NCI-H69 (cell line): ENCODE measurements at regions not wholly inside any gene's neighbourhood (a gene's known extent, or its start where the extent isn't known, plus 50 kb on each side); places are given as distances from the start of the nearest gene placed in this dataset.
A peak's percentile ranks its signal among the peaks of the same experiment; 100 is the strongest.
"Not testable (repeated sequence)": the region's sequence is repeated elsewhere in the genome, so short reads cannot be mapped to it uniquely, and the experiment has no call there.

Source experiments
- DNase-seq: peaks from one replicate; lab custom pipeline; 2025; lab: John Stamatoyannopoulos, UW

- no peak for DNase-seq
These were observed 177.9 kb downstream of the GALC start for GRCh38 chr14:87815121-87815520.

DNA sequence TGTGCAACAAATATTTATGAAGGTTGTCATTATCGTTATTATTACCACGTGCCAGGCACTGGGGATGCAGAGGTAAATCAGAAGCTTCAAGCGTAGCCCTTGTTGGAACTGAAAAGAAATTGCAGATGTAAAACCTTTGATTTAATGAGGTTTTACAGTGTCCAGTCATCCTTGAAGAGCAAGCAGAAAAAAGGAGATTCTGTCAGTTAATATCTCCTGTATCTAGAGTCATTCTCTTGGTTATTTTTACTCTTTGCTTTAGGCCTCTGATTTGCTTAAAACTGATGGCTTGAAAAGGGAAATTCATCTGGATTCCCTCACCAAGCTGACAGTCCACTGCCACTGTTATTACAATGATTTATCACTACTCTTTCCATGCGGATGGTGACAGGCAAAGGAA is 179.3 kb downstream of the GALC start:
- DNase-seq: no peak

GRCh38 chr14:87813211-87813610 is 179.8 kb downstream of the GALC start:
- DNase-seq: no peak

DNA sequence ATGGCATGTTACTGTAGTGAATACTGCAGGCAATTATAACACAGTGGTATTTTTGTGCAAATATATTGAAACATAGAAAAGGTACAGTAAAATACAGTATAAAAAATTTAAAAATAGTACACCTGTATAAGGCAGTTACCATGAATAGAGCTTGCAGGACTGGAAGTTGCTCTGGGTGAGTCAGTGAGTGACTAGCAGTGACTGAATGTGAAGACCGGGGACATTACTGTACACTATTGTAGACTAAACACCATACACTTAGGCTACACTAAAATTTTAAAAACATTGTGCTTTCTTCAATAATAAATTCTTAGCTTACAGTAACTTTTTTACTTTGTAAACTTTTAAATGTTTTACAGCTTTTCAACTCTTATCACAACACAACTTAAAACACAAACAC is 181.7 kb downstream of the GALC start:
- DNase-seq: no peak

DNA sequence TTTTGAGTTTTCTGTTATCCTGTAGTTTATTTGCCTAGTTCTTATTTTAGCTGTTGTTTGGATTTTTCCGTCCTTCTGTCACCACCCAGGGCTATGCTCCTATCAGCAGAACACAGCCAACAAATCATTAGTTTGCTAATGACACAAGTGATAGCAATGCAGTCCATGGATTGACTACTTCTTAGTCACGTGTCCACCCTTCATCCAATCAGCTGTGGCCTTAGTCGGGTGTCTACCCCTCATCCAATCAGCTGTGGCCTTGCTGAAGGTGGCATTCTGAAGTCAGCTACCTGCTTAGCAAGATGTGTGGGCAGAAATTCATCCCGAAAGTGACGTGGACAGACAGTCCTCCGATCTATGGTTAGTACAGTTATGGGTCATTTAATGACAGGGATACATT is 182.3 kb downstream of the GALC start:
- no peak for DNase-seq

- no peak for DNase-seq
These were observed 183.7 kb downstream of the GALC start for GRCh38 chr14:87809261-87809660.

GRCh38 chr14:87805315-87805723 is 187.7 kb downstream of the GALC start:
- DNase-seq: peak; percentile 35

GRCh38 chr14:87800216-87800615 is 192.8 kb downstream of the GALC start:
- DNase-seq: no peak

DNA sequence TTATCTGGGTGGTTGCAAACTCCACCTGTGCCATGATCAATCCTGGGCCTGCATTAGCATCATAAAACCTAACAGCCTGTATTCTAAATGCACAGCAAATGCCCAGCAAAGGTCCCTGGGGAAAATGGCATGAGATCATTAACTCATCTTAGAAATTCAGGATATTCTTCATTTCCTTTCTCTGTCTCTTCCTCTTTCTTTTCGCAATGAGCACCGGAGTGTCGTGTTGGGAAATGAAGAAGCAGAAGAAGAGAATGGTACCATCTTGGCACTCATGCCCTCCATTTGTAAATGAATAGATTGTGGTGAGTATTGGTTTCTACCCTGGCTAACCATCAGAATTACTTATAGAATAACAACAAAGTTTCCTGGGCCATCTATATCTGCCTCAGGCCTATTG is 193.6 kb downstream of the GALC start:
- peak; percentile 23 for DNase-seq

- DNase-seq: no peak
These were observed 196.0 kb downstream of the GALC start for GRCh38 chr14:87797001-87797400.

DNA sequence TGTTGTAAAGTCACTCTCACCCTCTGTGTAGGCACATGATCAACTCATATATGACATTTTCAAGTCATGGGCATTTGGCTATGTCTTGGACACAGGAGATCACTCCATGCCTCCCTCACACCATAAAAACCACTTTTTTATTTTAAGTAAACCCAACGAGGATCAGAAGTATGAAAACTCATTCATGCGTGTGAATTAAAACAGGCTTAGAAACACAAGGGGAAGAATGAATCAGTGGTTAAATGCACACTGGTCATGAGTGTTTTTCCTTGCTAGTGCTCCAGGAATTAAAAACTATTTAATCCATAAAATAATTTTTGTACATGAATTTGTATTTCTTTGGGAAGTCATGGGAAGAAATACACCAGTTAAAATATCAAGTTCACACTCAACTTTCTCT is 198.4 kb downstream of the GALC start:
- DNase-seq: no peak

DNA sequence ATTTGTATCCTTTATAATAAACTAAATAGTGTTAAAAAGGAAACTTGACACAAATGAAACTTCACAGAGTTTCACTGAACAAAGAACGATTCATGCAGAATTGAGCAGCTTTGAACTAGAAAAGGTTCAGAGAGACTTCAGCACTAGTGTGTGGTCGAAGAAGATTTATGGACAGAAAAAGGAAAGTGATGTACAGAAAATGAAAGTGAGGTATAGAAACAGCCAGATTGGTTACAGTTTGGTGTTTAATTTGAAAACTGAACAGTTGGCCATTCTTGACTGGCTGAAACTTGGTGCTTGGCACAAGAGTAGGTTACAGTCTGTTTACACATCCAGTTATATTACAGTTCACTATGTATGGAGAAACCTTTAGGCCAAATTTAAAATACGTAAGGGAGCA is 207.1 kb downstream of the GALC start:
- no peak for DNase-seq

DNA sequence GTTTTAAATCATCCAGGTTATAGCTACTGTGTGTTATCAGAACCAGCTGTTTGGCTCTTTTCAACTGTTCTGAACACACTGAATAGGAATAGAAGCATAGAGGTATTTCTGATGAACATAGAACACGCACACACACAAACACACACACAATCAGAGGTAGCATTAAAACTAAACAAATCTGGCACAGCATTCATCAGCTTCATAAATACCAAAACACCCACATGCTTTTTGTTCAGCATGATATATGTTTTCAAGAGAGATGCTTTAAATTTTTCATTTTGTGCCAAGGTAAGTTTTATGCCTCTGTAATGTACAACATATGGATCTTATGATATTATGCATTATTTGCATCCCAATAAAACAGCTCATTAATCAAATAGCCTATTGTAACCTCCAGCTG is 208.6 kb downstream of the GALC start:
- no peak for DNase-seq

DNA sequence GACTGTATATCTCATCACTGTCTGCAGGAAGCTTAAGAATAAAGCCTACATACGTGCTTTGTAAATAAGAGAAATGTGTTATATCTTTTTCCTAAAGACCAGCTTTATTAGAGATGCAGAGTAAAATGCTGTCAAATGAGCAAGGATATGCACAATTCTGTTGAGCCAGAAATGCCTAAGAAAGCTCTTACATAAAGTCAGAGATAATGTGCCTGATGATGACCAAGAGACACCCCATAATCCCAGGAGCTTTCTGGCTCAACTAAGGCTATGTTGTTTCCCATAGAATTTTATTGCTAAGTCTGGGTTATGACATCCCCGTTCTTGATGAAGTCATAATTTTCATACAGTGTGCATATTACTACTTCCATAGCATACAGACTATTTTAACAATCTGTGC is 209.9 kb downstream of the GALC start:
- DNase-seq: no peak

DNA sequence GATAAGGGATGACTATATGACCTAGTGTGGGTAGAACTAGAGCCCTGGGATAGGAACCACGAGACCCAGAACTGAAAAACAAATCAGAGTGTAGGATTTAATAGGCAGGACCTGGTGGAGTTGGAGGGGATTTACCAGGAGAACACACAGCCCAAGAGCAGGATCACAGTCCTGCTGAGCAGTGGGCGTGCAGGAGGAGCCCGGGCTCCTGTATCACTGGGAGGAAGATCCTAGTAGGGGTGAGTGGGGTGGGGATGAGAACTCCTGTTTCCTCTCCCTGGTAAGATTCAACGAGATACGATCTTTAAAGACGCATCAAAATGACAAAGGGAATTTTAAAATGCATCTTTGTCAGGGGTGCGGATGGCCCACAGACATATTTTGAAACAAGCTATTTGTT is 220.1 kb downstream of the GALC start:
- DNase-seq: no peak

GRCh38 chr14:87767567-87767901 is 225.4 kb downstream of the GALC start:
- DNase-seq: no peak

GRCh38 chr14:87758876-87759275 is 234.1 kb downstream of the GALC start:
- no peak for DNase-seq

DNA sequence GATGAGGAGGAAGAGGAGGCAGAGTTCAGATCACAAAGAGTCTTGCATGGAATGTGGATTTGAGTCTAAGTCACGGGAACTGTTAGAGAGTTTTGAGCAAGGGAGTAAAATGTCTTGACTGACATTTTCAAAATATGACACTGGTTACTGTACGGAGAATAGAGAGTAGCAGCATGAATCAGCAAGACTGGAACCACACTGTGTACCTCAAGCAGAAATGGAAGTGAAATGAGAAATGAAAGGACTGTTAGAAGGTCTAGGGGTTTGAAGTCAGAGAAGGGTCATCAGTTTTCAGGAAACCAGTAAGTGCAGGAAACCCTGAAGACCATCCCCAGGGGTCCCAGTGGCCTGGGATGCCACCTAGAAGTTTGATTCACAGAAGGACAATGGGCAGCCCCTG is 236.3 kb downstream of the GALC start:
- no peak for DNase-seq

- DNase-seq: no peak
These were observed 238.3 kb downstream of the GALC start for GRCh38 chr14:87754520-87755223.

DNA sequence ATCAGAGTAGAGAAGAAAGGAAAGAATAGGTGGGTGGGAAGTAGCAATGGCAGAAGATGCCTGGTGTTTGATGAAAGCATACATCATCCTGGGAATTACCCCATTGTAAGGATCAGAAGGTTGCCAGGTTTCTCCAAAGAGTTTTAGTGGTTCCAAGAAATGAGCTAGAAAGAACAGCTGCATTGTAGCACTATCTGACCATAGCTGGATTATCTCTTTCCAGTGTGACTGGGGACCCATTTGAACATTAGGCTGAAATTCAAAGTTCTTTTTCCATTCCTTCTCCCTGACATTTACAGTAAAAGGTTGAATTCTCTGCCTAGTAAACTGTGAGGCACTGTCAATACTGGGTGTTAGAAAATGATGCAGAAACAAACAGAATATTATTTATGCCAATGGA is 244.4 kb downstream of the GALC start:
- no peak for DNase-seq

DNA sequence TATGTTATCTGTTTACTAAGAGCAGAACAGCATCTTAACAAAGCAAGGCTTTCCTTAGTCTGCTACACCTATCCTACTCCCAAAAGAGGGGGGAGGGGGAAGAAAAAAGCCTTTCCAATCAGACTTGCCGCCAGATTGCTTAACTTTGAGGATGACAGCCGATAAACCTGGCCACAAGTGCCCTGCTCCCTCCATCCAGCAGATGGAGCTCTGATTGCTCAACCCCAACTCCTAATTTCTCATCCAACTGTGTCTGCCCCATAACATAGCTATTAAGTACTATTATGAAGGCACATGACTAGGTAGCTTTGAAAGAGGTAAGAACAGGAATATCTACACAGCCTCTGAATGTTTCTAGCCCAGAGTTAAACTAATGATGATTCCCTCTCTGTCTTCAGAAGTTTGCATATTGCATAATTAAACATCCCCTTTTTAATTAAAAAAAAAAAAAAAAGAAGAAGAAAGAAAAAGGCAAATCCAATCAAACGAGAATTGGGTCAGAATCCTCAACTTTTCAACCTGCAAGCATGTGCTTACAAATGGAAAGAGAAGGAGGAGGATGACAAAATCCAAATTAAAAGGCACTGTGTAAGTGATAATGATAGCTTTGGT is 247.4 kb downstream of the GALC start:
- peak; percentile 57 for DNase-seq

- DNase-seq: not testable (repeated sequence)
These were observed 258.2 kb downstream of the GALC start for GRCh38 chr14:87734577-87735360.

DNA sequence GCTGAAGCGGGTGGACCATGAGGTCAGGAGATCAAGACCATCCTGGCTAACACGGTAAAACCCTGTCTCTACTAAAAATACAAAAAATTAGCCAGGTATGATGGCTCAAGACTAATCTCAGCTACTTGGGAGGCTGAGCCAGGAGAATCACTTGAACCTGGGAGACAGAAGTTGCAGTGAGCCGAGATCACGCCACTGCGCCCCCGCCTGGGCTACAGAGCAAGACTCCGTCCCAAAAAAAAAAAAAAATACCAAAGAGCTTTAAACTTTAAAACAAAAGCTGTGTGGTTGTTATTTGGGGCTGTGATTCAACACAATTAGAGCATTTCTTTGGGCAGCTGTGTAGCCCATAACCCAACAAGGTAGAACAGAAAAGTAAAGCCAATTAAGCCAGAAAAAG is 259.9 kb downstream of the GALC start:
- DNase-seq: not testable (repeated sequence)
